Breast epithelium (tissue), 3 donors: ENCODE measurements at regions not wholly inside any gene's neighbourhood (a gene's known extent, or its start where the extent isn't known, plus 50 kb on each side); places are given as distances from the start of the nearest gene placed in this dataset.

Source experiments
- POLR2A ChIP-seq: fragments of 450-650 bp; IDR thresholded peaks from one replicate; pipeline ENCODE4 v1.6.1; 2016; ENCODE audit warnings: antibody characterized with exemption, mild to moderate bottlenecking, moderate library complexity
- POLR2AphosphoS5 ChIP-seq, 3 donors: sonication (generic); formaldehyde crosslinking; IDR thresholded peaks; one replicate each; pipeline ENCODE4 v1.6.1; 2017; ENCODE audit warnings: antibody characterized with exemption in 3 of 3
- TF ChIP-seq, protein P1 (sequence below), 3 donors: fragments of 450-650 bp; IDR thresholded peaks; one replicate each; pipeline ENCODE4 v1.5.1; 2016 to 2017; ENCODE audit warnings: antibody characterized with exemption in 3 of 3, mild to moderate bottlenecking in 3 of 3, moderate library complexity in 3 of 3

DNA sequence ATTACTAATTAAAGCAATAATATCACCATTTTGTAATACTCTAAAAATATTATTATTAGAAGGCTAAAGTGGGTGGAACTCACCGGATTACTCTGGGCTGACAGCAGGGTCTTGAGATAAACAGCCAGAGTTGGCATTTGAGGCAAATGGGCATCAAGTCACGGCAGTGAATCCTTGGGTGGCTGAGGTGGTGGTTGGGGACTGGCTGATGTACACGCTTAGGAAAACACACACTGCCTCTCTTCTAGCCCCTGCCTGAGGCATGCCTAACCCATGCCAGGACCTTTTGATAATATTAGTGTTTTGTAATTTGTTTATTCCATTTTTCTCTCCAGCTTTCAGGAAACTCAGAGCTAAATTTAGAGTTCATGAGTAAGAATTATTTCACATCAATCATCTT is 76.8 kb downstream of the ACKR3 start:
- TF ChIP-seq POLR2AphosphoS5 (IDR thresholded peaks at IDR 0.05) (no peak), POLR2A (no peak)
- TF ChIP-seq, protein P1, sequence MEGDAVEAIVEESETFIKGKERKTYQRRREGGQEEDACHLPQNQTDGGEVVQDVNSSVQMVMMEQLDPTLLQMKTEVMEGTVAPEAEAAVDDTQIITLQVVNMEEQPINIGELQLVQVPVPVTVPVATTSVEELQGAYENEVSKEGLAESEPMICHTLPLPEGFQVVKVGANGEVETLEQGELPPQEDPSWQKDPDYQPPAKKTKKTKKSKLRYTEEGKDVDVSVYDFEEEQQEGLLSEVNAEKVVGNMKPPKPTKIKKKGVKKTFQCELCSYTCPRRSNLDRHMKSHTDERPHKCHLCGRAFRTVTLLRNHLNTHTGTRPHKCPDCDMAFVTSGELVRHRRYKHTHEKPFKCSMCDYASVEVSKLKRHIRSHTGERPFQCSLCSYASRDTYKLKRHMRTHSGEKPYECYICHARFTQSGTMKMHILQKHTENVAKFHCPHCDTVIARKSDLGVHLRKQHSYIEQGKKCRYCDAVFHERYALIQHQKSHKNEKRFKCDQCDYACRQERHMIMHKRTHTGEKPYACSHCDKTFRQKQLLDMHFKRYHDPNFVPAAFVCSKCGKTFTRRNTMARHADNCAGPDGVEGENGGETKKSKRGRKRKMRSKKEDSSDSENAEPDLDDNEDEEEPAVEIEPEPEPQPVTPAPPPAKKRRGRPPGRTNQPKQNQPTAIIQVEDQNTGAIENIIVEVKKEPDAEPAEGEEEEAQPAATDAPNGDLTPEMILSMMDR (IDR thresholded peaks at IDR 0.05): no peak
